Renal pelvis (tissue), 1 donor: ENCODE measurements at regions not wholly inside any gene's neighbourhood (a gene's known extent, or its start where the extent isn't known, plus 50 kb on each side); places are given as distances from the start of the nearest gene placed in this dataset.
"Not testable (repeated sequence)": the region's sequence is repeated elsewhere in the genome, so short reads cannot be mapped to it uniquely, and the experiment has no call there.

Experiments
- DNase-seq: peaks from one replicate; pipeline ENCODE4 v3.0.0-alpha.2; 2013

- no peak for DNase-seq
Measured at GRCh38 chrX:113048480-113048879, 207.8 kb upstream of the AMOT start.

- no peak for DNase-seq
Measured at GRCh38 chrX:113033966-113034680, 193.5 kb upstream of the AMOT start.

GRCh38 chrX:113019958-113020357 lies 179.3 kb upstream of the AMOT start:
- no peak for DNase-seq

GRCh38 chrX:113009837-113010236 lies 169.2 kb upstream of the AMOT start:
- DNase-seq: no peak

- DNase-seq: no peak
Measured at GRCh38 chrX:113009029-113009428, 168.4 kb upstream of the AMOT start.

GRCh38 chrX:113001836-113002235 lies 161.2 kb upstream of the AMOT start:
- no peak for DNase-seq

GRCh38 chrX:112997991-112998390 lies 157.4 kb upstream of the AMOT start:
- DNase-seq: no peak

GRCh38 chrX:112991801-112992200 lies 151.2 kb upstream of the AMOT start:
- no peak for DNase-seq

- DNase-seq: no peak
Measured at GRCh38 chrX:112979879-112980278, 139.2 kb upstream of the AMOT start.

- DNase-seq: no peak
Measured at GRCh38 chrX:112968351-112969133, 127.9 kb upstream of the AMOT start.

- no peak for DNase-seq
Measured at GRCh38 chrX:112967903-112968302, 127.3 kb upstream of the AMOT start.

GRCh38 chrX:112967341-112967740 lies 126.7 kb upstream of the AMOT start:
- DNase-seq: no peak

- no peak for DNase-seq
Measured at GRCh38 chrX:112961981-112962380, 121.3 kb upstream of the AMOT start.

- DNase-seq: no peak
Measured at GRCh38 chrX:112947981-112948615, 107.5 kb upstream of the AMOT start.

GRCh38 chrX:112946227-112946626 lies 105.6 kb upstream of the AMOT start:
- DNase-seq: no peak

- DNase-seq: peak; percentile 48
Measured at GRCh38 chrX:112945826-112946225, 105.2 kb upstream of the AMOT start.

GRCh38 chrX:112941209-112941837 lies 100.7 kb upstream of the AMOT start:
- DNase-seq: no peak

GRCh38 chrX:112935029-112935428 lies 94.4 kb upstream of the AMOT start:
- no peak for DNase-seq

GRCh38 chrX:112931900-112932299 lies 91.3 kb upstream of the AMOT start:
- no peak for DNase-seq

GRCh38 chrX:112931478-112931877 lies 90.8 kb upstream of the AMOT start:
- no peak for DNase-seq

GRCh38 chrX:112923381-112923780 lies 82.8 kb upstream of the AMOT start:
- not testable (repeated sequence) for DNase-seq

- no peak for DNase-seq
Measured at GRCh38 chrX:112913807-112914206, 73.2 kb upstream of the AMOT start.

GRCh38 chrX:112910418-112910817 lies 69.8 kb upstream of the AMOT start:
- DNase-seq: no peak
